ENCODE measurements at regions not wholly inside any gene's neighbourhood (a gene's known extent, or its start where the extent isn't known, plus 50 kb on each side); places are given as distances from the start of the nearest gene placed in this dataset.

DNA sequence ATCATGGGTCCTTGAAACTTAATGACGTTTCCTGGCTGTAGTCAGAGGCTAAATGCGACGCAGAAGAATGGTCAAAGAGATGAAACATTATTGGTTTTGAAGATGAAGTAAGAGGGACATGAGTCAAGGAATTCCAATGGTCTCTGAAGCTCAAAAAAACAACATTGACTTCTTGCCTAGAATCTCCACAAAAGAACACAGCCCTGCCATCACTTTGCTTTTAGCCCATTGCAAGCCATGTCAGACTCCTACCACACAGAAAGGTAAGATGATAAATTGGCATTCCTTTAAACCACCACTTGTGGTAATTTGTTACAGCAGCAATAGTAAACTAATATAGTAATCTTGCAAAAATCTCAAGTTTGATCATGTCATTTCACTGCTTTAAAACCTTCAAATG is 109.4 kb downstream of the TMEM26 start:
- no peaks in the 10 kb centered on the region for H3K36me3 ChIP-seq
- H3K4me3 ChIP-seq (ENCODE audit: low read depth, low read length), result no peak overlapping the region
- TF ChIP-seq, protein P1, sequence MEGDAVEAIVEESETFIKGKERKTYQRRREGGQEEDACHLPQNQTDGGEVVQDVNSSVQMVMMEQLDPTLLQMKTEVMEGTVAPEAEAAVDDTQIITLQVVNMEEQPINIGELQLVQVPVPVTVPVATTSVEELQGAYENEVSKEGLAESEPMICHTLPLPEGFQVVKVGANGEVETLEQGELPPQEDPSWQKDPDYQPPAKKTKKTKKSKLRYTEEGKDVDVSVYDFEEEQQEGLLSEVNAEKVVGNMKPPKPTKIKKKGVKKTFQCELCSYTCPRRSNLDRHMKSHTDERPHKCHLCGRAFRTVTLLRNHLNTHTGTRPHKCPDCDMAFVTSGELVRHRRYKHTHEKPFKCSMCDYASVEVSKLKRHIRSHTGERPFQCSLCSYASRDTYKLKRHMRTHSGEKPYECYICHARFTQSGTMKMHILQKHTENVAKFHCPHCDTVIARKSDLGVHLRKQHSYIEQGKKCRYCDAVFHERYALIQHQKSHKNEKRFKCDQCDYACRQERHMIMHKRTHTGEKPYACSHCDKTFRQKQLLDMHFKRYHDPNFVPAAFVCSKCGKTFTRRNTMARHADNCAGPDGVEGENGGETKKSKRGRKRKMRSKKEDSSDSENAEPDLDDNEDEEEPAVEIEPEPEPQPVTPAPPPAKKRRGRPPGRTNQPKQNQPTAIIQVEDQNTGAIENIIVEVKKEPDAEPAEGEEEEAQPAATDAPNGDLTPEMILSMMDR (IDR thresholded peaks at IDR 0.05; ENCODE audit: low read depth, low read length), result no peak
- DNase-seq, result no peak
- no peaks in the 10 kb centered on the region for H3K9me3 ChIP-seq (ENCODE audit: severe bottlenecking)
- H3K27ac ChIP-seq, result no peak overlapping the region
- no peaks in the 10 kb centered on the region for H3K27me3 ChIP-seq (ENCODE audit: insufficient read depth, low read depth, severe bottlenecking)

DNA sequence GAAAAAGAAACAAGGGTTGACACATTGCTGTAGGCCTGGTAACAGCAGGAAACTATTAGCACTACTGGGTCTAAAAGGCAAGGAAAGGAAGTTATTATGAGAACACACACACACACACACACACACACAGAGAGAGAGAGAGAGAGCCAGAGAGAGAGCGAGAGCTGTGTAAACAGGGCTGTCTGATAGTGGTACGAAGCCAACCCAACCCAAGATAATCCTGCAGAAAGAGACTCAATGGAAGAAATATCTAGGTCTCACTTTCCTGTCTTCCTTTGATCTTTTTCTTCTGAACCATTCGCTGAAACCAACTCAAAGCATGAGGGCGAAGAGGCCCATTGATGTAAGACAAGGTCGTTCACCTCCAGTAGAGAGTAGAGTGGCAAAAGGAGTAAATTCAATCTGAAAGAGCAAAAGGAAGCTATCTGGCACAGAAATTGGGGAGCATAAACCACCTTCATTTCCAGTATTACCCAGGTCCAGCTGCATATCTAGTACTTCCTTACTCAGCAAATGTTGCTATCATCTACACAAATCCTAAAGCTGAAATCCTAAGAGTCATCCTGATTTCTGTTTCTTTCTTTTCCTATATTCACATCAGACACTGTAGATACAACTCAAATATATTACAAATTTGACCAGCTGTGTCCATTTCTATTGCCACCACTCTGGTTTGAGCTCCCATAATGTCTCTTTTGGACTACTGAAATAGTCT is 110.2 kb downstream of the TMEM26 start:
- H3K4me3 ChIP-seq (ENCODE audit: low read depth, low read length), result no peak overlapping the region
- H3K9me3 ChIP-seq (ENCODE audit: severe bottlenecking), result no peaks in the 10 kb centered on the region
- TF ChIP-seq, protein P1 (IDR thresholded peaks at IDR 0.05; ENCODE audit: low read depth, low read length), result no peak
- DNase-seq, result no peak
- no peak overlapping the region for H3K27ac ChIP-seq
- no peaks in the 10 kb centered on the region for H3K36me3 ChIP-seq
- no peaks in the 10 kb centered on the region for H3K27me3 ChIP-seq (ENCODE audit: insufficient read depth, low read depth, severe bottlenecking)

DNA sequence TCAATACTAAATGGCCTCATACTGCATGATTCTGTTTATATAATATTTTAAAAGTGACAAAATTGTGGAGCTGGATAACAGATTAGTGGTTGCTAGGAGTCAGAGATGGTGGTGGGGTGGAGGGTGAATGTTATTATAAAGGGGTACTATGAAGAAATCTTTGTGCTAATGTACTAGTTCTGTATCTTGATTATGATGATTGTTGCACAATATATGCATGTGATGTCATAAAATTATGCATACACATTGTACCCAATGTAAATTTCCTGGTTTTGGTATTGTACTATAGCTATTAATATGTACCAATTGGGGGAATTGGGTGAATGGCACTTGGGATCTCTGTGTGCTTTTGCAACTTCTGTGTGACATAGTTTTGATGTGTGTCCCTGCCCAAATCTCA is 112.2 kb downstream of the TMEM26 start:
- no peak overlapping the region for H3K4me3 ChIP-seq (ENCODE audit: low read depth, low read length)
- DNase-seq, result no peak
- H3K36me3 ChIP-seq, result no peaks in the 10 kb centered on the region
- no peak overlapping the region for H3K27ac ChIP-seq
- H3K9me3 ChIP-seq (ENCODE audit: severe bottlenecking), result no peaks in the 10 kb centered on the region
- TF ChIP-seq, protein P1 (IDR thresholded peaks at IDR 0.05; ENCODE audit: low read depth, low read length), result no peak
- H3K27me3 ChIP-seq (ENCODE audit: insufficient read depth, low read depth, severe bottlenecking), result no peaks in the 10 kb centered on the region

DNA sequence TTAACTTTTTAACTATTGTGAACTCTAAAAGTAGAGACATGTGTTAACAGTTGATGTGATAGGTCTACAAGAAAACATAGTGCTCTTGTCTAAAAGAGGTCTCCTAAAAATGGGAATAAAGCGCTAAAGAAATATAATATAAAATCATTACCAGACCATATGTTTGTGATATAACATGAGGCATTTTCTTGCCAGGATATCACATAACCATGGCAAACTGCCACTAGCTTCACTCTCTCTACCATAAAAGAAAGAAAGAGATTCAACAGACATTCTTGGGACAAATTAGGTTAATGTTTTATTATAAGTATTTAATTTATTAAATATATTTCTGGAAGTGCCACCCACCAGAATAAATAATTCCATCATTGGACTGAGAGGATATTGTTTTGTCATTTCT is 115.0 kb downstream of the TMEM26 start:
- H3K36me3 ChIP-seq, result no peaks in the 10 kb centered on the region
- H3K4me3 ChIP-seq (ENCODE audit: low read depth, low read length), result no peak overlapping the region
- H3K9me3 ChIP-seq (ENCODE audit: severe bottlenecking), result no peaks in the 10 kb centered on the region
- no peaks in the 10 kb centered on the region for H3K27me3 ChIP-seq (ENCODE audit: insufficient read depth, low read depth, severe bottlenecking)
- DNase-seq, result no peak
- TF ChIP-seq, protein P1 (IDR thresholded peaks at IDR 0.05; ENCODE audit: low read depth, low read length), result no peak
- no peak overlapping the region for H3K27ac ChIP-seq

DNA sequence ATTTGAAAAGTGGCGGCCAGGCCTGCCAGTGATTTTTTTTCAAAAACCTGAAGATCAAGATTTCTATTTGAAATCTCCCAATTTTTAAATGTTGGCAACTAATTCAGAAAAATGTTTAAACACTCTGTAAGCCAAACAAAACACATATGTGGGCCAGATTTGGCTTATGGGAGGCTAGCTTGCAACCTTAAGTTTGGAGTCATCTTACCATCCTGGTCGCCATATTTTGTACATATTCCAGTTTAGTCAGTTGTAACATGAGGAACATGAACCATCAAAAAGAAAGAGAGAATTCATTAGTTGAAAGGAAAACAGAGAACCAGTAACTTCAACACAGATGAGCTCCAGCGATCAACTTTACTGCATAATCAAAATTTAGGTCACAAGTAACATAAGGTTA is 115.4 kb downstream of the TMEM26 start:
- TF ChIP-seq, protein P1 (IDR thresholded peaks at IDR 0.05; ENCODE audit: low read depth, low read length), result no peak
- no peaks in the 10 kb centered on the region for H3K9me3 ChIP-seq (ENCODE audit: severe bottlenecking)
- H3K4me3 ChIP-seq (ENCODE audit: low read depth, low read length), result no peak overlapping the region
- no peak overlapping the region for H3K27ac ChIP-seq
- no peak for DNase-seq
- H3K36me3 ChIP-seq, result no peaks in the 10 kb centered on the region
- no peaks in the 10 kb centered on the region for H3K27me3 ChIP-seq (ENCODE audit: insufficient read depth, low read depth, severe bottlenecking)

DNA sequence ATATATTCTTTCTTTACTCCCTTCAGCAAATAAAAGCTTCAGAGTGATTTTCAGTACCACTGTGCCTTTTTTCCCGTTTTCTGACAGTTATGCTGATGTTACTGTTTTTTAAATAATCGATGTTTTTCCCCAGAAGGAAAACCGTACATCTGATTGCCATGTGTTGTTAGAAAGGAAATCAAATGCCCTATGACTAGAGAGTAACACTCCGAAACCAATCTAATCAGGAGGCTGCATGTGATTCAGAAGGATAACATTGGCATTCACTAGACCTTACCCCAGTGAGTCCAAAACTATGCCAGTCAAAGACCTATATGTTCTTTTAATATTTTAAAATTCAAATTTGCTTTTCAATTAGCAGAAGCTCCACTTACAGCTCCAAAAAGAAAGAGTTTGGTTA is 116.3 kb downstream of the TMEM26 start:
- no peaks in the 10 kb centered on the region for H3K9me3 ChIP-seq (ENCODE audit: severe bottlenecking)
- H3K36me3 ChIP-seq, result no peaks in the 10 kb centered on the region
- DNase-seq, result no peak
- no peak overlapping the region for H3K27ac ChIP-seq
- TF ChIP-seq, protein P1 (IDR thresholded peaks at IDR 0.05; ENCODE audit: low read depth, low read length), result no peak
- H3K4me3 ChIP-seq (ENCODE audit: low read depth, low read length), result no peak overlapping the region
- no peaks in the 10 kb centered on the region for H3K27me3 ChIP-seq (ENCODE audit: insufficient read depth, low read depth, severe bottlenecking)
